ENCODE measurements at regions not wholly inside any gene's neighbourhood (a gene's known extent, or its start where the extent isn't known, plus 50 kb on each side); places are given as distances from the start of the nearest gene placed in this dataset.
"Not testable (repeated sequence)": the region's sequence is repeated elsewhere in the genome, so short reads cannot be mapped to it uniquely, and the experiment has no call there.

GRCh38 chr3:162391301-162391700, 894.7 kb downstream of the OTOL1 start:
- no peak overlapping the region for H3K4me3 ChIP-seq (ENCODE audit: low read depth, low read length)
- TF ChIP-seq CTCF (IDR thresholded peaks at IDR 0.05; ENCODE audit: insufficient read depth, low read length), result no peak
- peak; percentile 44 for DNase-seq (ENCODE audit: low read depth)

- no peak overlapping the region for H3K4me3 ChIP-seq (ENCODE audit: low read depth, low read length)
- no peak for TF ChIP-seq CTCF (IDR thresholded peaks at IDR 0.05; ENCODE audit: insufficient read depth, low read length)
- no peak for DNase-seq (ENCODE audit: low read depth)
Measured at GRCh38 chr3:162395496-162395895, 898.9 kb downstream of the OTOL1 start.

GRCh38 chr3:162398554-162398953, 901.9 kb downstream of the OTOL1 start:
- no peak overlapping the region for H3K4me3 ChIP-seq (ENCODE audit: low read depth, low read length)
- no peak for TF ChIP-seq CTCF (IDR thresholded peaks at IDR 0.05; ENCODE audit: insufficient read depth, low read length)
- DNase-seq (ENCODE audit: low read depth), result no peak

DNA sequence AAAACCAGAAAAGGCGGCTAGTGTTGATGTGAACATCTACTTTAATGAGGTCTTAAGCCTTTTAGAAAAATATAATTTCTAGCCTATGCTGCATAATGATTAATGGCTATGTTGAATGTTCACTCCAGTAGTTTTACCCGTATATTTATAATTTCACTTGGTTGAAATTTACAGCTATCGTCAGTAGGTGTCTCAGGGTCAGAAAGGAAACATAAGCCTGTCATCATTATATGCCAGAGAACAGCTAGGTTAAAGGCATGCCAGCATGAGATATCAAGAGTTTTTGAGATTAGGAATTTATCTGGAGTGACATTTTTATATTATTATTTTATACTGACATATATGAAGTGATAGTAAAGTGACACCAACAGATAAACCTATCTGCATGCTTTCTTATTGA, 904.1 kb downstream of the OTOL1 start:
- DNase-seq (ENCODE audit: low read depth), result no peak
- no peak for TF ChIP-seq CTCF (IDR thresholded peaks at IDR 0.05; ENCODE audit: insufficient read depth, low read length)

DNA sequence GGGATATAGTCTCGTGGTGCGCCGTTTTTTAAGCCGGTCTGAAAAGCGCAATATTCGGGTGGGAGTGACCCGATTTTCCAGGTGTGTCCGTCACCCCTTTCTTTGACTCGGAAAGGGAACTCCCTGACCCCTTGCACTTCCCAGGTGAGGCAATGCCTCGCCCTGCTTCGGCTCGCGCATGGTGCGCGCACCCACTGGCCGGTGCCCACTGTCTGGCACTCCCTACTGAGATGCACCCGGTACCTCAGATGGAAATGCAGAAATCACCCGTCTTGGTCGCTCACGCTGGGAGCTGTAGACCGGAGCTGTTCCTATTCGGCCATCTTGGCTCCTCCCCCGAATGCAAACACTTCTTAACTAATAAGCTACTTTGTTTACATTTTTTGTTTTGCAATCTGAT, 914.9 kb downstream of the OTOL1 start:
- DNase-seq (ENCODE audit: low read depth); H3K4me3 ChIP-seq (ENCODE audit: low read depth, low read length): not testable (repeated sequence)

More for the DNA sequence above, 904.1 kb downstream of the OTOL1 start:
- no peak overlapping the region for H3K4me3 ChIP-seq (ENCODE audit: low read depth, low read length)

DNA sequence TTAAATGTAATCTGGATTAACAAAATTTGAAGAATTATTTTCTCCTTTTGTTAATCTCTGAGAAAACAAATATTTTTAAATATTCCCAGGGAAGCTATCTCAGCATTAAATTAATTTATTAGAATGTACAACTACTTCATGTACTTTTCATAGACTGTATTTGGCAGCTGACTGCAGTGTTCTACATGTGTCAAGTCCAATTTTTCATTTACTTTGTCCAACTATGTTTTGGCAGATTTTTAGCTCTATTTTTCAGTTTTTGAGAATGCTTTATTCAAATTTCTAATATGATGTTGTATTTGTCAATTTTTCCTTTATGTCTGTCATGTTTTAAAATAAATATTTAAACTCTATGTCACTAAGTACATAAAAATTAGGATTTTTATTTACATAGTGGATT, 925.1 kb downstream of the OTOL1 start:
- H3K4me3 ChIP-seq (ENCODE audit: low read depth, low read length), result no peak overlapping the region
- no peak for TF ChIP-seq CTCF (IDR thresholded peaks at IDR 0.05; ENCODE audit: insufficient read depth, low read length)

DNA sequence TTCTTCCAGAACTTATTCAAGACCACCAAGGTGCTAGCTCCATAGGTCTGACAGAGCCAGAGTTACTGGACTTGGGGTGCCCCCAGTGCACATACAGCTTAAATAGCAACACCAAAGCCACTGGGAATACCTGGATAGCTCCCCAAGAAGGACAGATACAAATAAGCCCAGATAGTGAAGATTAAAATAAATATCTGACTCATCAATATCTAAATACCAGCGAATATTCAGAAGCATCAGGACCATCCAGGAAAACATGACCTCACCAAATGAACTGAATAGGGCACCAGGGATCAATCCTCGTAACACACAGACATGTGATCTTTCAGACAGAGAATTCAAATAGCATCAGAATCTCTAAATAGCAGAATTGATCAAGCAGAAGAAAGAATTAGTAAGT, 931.6 kb downstream of the OTOL1 start:
- no peak for DNase-seq (ENCODE audit: low read depth)
- TF ChIP-seq CTCF (IDR thresholded peaks at IDR 0.05; ENCODE audit: insufficient read depth, low read length), result no peak
- no peak overlapping the region for H3K4me3 ChIP-seq (ENCODE audit: low read depth, low read length)

More for the DNA sequence above, 925.1 kb downstream of the OTOL1 start:
- no peak for DNase-seq (ENCODE audit: low read depth)

All from fibroblast of the aortic adventitia (primary cell).